Uterus (tissue), 2 donors: ENCODE measurements at regions not wholly inside any gene's neighbourhood (a gene's known extent, or its start where the extent isn't known, plus 50 kb on each side); places are given as distances from the start of the nearest gene placed in this dataset.

Source experiments
- CTCF ChIP-seq, 4 experiments: fragments of 200-600 bp in 2 of 4; fragments of 450-650 bp in 2 of 4; sonication (generic) in 2 of 4; IDR thresholded peaks; one replicate each; pipeline ENCODE4 v1.5.1; 2016 to 2019; ENCODE audit warnings: antibody characterized with exemption in 4 of 4, mild to moderate bottlenecking in 2 of 4, moderate library complexity in 1 of 4
- POLR2A ChIP-seq, 2 donors: fragments of 450-650 bp; IDR thresholded peaks; one replicate each; pipeline ENCODE4 v1.6.1; 2016; ENCODE audit warnings: antibody characterized with exemption in 2 of 2, mild to moderate bottlenecking in 1 of 2, moderate library complexity in 1 of 2

- TF ChIP-seq POLR2A (IDR thresholded peaks at IDR 0.05) = no peak
- no peak for TF ChIP-seq CTCF (IDR thresholded peaks at IDR 0.05)
These were observed 949.2 kb downstream of the GALC start for GRCh38 chr14:87043667-87044200.
